ENCODE measurements at regions not wholly inside any gene's neighbourhood (a gene's known extent, or its start where the extent isn't known, plus 50 kb on each side); places are given as distances from the start of the nearest gene placed in this dataset.
"Not testable (repeated sequence)": the region's sequence is repeated elsewhere in the genome, so short reads cannot be mapped to it uniquely, and the experiment has no call there.

GRCh38 chr2:131738533-131738932 is 210.8 kb downstream of the CCDC74A start:
- TF ChIP-seq, protein P1, sequence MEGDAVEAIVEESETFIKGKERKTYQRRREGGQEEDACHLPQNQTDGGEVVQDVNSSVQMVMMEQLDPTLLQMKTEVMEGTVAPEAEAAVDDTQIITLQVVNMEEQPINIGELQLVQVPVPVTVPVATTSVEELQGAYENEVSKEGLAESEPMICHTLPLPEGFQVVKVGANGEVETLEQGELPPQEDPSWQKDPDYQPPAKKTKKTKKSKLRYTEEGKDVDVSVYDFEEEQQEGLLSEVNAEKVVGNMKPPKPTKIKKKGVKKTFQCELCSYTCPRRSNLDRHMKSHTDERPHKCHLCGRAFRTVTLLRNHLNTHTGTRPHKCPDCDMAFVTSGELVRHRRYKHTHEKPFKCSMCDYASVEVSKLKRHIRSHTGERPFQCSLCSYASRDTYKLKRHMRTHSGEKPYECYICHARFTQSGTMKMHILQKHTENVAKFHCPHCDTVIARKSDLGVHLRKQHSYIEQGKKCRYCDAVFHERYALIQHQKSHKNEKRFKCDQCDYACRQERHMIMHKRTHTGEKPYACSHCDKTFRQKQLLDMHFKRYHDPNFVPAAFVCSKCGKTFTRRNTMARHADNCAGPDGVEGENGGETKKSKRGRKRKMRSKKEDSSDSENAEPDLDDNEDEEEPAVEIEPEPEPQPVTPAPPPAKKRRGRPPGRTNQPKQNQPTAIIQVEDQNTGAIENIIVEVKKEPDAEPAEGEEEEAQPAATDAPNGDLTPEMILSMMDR (optimal IDR thresholded peaks at IDR 0.05 in 1 of 3, IDR thresholded peaks at IDR 0.05 in 1 of 3, conservative IDR thresholded peaks at IDR 0.05 in 1 of 3; ENCODE audit: extremely low read depth in 1 of 3, insufficient read depth in 2 of 3, low read length in 3 of 3) = not testable (repeated sequence)
- not testable (repeated sequence) for TF ChIP-seq EZH2 (IDR thresholded peaks at IDR 0.05; ENCODE audit: low read length)
